ENCODE measurements at regions not wholly inside any gene's neighbourhood (a gene's known extent, or its start where the extent isn't known, plus 50 kb on each side); places are given as distances from the start of the nearest gene placed in this dataset.

DNA sequence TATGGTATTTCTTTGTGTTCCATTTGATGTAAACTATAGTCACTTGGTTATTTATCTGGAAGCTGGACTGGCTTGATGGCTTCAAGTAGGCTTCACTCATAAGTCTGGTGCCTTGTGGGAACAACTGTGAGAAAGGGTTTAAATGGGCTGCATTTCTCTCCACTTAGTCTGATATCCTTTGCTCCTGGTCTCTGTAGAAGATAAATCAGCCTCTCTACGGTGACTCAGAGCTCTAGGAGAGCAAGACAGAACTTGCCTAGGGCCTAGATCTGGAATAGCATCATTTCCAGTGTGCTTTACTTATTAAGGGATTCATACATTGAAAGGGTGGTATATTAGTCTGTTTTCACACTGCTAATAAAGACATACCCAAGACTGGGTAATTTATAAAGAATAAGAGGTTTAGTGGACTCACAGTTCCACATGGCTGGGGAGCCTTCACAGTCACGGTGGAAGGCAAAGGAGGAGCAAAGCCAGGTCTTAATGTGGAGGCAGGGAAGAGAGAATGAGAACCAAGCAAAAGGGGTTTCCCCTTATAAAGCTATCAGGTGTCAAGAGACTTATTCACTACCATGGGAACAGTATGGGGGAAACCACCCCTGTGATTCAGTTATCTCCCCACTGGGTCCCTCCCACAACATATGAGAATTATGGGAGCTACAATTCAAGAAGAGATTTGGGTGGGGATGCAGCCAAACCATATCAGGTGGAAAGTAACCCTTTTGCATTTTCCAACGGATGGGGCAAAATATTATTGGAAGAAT is 1746.4 kb upstream of the PCDH7 start:
- no peaks in the 10 kb centered on the region for H3K36me3 Mint-ChIP-seq (ENCODE audit: unreplicated experiment)
- no peaks in the 10 kb centered on the region for H3K27me3 Mint-ChIP-seq (ENCODE audit: unreplicated experiment)
- H3K9me3 Mint-ChIP-seq (ENCODE audit: unreplicated experiment) = no peaks in the 10 kb centered on the region
- no peak overlapping the region for H3K27ac Mint-ChIP-seq (ENCODE audit: unreplicated experiment)
- H3K4me3 Mint-ChIP-seq (ENCODE audit: unreplicated experiment) = no peak overlapping the region
- DNase-seq (ENCODE audit: extremely low spot score, unreplicated experiment) = no peak
- no peaks in the 10 kb centered on the region for H3K4me1 Mint-ChIP-seq (ENCODE audit: unreplicated experiment)
- TF ChIP-seq, protein P1, sequence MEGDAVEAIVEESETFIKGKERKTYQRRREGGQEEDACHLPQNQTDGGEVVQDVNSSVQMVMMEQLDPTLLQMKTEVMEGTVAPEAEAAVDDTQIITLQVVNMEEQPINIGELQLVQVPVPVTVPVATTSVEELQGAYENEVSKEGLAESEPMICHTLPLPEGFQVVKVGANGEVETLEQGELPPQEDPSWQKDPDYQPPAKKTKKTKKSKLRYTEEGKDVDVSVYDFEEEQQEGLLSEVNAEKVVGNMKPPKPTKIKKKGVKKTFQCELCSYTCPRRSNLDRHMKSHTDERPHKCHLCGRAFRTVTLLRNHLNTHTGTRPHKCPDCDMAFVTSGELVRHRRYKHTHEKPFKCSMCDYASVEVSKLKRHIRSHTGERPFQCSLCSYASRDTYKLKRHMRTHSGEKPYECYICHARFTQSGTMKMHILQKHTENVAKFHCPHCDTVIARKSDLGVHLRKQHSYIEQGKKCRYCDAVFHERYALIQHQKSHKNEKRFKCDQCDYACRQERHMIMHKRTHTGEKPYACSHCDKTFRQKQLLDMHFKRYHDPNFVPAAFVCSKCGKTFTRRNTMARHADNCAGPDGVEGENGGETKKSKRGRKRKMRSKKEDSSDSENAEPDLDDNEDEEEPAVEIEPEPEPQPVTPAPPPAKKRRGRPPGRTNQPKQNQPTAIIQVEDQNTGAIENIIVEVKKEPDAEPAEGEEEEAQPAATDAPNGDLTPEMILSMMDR (IDR thresholded peaks at IDR 0.05) = no peak

DNA sequence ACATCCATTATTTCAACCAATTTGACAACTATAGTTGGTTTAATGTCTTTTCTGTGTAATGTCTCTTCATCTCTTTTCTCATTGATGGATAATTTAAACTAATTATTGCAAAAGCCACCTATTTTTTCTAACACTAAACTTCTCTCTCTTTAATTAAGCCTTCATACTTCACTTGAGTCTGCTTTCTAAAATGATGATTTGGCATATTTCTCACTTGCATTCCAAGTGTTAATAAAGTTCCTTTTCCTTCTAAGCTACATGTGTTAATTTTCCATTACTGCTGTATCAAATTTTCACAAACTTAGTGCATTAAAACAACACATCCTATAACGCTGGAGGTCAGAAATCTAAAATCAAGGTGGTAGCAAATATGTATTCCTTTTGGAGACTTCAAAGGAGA is 1743.8 kb upstream of the PCDH7 start:
- Mint-ChIP-seq H3K4me1 (ENCODE audit: unreplicated experiment) (no peaks in the 10 kb centered on the region), H3K9me3 (ENCODE audit: unreplicated experiment) (no peaks in the 10 kb centered on the region), H3K27ac (ENCODE audit: unreplicated experiment) (no peak overlapping the region), H3K27me3 (ENCODE audit: unreplicated experiment) (no peaks in the 10 kb centered on the region), H3K36me3 (ENCODE audit: unreplicated experiment) (no peaks in the 10 kb centered on the region), H3K4me3 (ENCODE audit: unreplicated experiment) (no peak overlapping the region)
- DNase-seq (ENCODE audit: extremely low spot score, unreplicated experiment) = no peak
- TF ChIP-seq, protein P1 (IDR thresholded peaks at IDR 0.05) = no peak

DNA sequence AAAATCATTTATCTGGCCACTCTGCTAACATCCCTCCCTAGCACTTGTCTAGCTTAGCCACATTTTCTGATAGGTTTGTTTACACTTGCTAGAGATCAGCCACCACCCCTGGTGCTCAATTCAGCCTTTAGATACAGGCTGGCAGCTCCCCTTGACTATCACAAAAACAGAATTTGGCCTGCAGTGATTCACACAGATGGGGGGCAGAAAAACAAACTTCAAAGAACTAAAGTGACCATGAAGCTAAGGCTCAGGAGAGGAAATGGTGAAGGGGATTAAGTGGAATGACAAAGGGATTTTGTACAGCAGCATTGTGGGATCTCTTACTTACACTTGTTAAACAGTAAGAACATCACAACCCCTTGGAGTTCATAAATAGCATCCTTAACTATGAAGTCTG is 1718.0 kb upstream of the PCDH7 start:
- Mint-ChIP-seq H3K27me3 (ENCODE audit: unreplicated experiment) (peaks cover 12% of the 10 kb centered on the region), H3K4me3 (ENCODE audit: unreplicated experiment) (no peak overlapping the region), H3K36me3 (ENCODE audit: unreplicated experiment) (no peaks in the 10 kb centered on the region), H3K4me1 (ENCODE audit: unreplicated experiment) (no peaks in the 10 kb centered on the region), H3K27ac (ENCODE audit: unreplicated experiment) (no peak overlapping the region), H3K9me3 (ENCODE audit: unreplicated experiment) (peaks cover 3% of the 10 kb centered on the region)
- TF ChIP-seq, protein P1 (IDR thresholded peaks at IDR 0.05) = no peak
- DNase-seq (ENCODE audit: extremely low spot score, unreplicated experiment) = no peak

DNA sequence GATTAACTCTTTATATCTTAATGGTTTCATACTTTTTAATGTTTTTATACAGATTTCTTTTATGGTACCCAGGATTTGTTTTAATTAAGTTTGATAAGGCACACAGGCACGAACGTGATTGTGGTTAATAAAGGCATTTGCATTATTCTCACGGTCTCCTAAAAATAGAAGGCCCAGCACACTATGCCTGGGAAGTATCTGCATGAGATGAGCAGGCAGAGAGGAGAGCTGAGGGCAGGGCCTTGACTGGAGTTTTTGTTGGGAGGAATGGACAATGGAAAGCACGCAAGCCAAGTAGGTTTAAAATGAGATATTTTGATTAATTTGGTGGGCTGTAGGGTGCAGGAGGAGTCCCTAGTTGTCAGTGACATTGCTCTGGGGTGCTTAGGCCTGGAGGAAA is 1714.3 kb upstream of the PCDH7 start:
- H3K9me3 Mint-ChIP-seq (ENCODE audit: unreplicated experiment) = no peaks in the 10 kb centered on the region
- H3K36me3 Mint-ChIP-seq (ENCODE audit: unreplicated experiment) = no peaks in the 10 kb centered on the region
- TF ChIP-seq, protein P1 (IDR thresholded peaks at IDR 0.05) = no peak
- H3K4me3 Mint-ChIP-seq (ENCODE audit: unreplicated experiment) = no peak overlapping the region
- no peaks in the 10 kb centered on the region for H3K4me1 Mint-ChIP-seq (ENCODE audit: unreplicated experiment)
- DNase-seq (ENCODE audit: extremely low spot score, unreplicated experiment) = no peak
- H3K27ac Mint-ChIP-seq (ENCODE audit: unreplicated experiment) = no peak overlapping the region
- peaks cover 12% of the 10 kb centered on the region for H3K27me3 Mint-ChIP-seq (ENCODE audit: unreplicated experiment)

DNA sequence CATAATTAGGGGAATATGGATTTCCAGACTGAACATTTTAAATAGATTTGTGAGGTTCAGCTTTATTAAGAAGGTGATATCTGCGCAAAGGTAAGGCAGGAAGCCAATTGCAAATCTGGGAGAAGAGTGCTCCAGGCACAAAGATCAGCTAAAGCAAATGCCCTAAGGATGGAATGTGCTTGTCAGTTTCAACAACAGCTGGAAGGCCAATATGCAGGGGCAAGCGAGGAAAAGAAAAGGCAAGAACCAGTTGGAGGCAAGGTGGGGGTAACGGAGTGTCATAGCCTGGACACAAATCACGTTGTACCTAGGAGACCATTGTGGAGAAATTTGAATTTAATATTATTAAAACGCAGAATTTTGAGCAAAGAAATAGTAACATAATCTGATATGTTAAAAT is 1710.3 kb upstream of the PCDH7 start:
- Mint-ChIP-seq H3K4me1 (ENCODE audit: unreplicated experiment) (no peaks in the 10 kb centered on the region), H3K36me3 (ENCODE audit: unreplicated experiment) (no peaks in the 10 kb centered on the region)
- TF ChIP-seq, protein P1 (IDR thresholded peaks at IDR 0.05) = no peak

More for the DNA sequence above, 1710.3 kb upstream of the PCDH7 start:
- no peak for DNase-seq (ENCODE audit: extremely low spot score, unreplicated experiment)
- Mint-ChIP-seq H3K27me3 (ENCODE audit: unreplicated experiment) (peaks cover 2% of the 10 kb centered on the region), H3K4me3 (ENCODE audit: unreplicated experiment) (no peak overlapping the region), H3K9me3 (ENCODE audit: unreplicated experiment) (peaks cover 9% of the 10 kb centered on the region), H3K27ac (ENCODE audit: unreplicated experiment) (no peak overlapping the region)

Measured in osteocyte (in vitro differentiated cells).